Hepatocyte (in vitro differentiated cells): ENCODE measurements at regions not wholly inside any gene's neighbourhood (a gene's known extent, or its start where the extent isn't known, plus 50 kb on each side); places are given as distances from the start of the nearest gene placed in this dataset.

Experiments
- CTCF ChIP-seq: fragments of 200-600 bp; sonication (generic); IDR thresholded peaks from 2 replicates; pipeline ENCODE4 v1.5.1; 2016; ENCODE audit warnings: antibody characterized with exemption, mild to moderate bottlenecking; ENCODE audit not compliant: poor library complexity
- EZH2 ChIP-seq: fragments of 200-600 bp; sonication (generic); IDR thresholded peaks from 2 replicates; pipeline ENCODE4 v1.6.1; 2016; ENCODE audit warnings: antibody characterized with exemption, mild to moderate bottlenecking, borderline replicate concordance
- EZH2phosphoT487 ChIP-seq: fragments of 200-600 bp; sonication (generic); IDR thresholded peaks from one replicate; pipeline ENCODE4 v1.6.1; 2018; ENCODE audit warnings: antibody characterized with exemption, mild to moderate bottlenecking, low read depth, moderate library complexity; ENCODE audit not compliant: unreplicated experiment, severe bottlenecking

DNA sequence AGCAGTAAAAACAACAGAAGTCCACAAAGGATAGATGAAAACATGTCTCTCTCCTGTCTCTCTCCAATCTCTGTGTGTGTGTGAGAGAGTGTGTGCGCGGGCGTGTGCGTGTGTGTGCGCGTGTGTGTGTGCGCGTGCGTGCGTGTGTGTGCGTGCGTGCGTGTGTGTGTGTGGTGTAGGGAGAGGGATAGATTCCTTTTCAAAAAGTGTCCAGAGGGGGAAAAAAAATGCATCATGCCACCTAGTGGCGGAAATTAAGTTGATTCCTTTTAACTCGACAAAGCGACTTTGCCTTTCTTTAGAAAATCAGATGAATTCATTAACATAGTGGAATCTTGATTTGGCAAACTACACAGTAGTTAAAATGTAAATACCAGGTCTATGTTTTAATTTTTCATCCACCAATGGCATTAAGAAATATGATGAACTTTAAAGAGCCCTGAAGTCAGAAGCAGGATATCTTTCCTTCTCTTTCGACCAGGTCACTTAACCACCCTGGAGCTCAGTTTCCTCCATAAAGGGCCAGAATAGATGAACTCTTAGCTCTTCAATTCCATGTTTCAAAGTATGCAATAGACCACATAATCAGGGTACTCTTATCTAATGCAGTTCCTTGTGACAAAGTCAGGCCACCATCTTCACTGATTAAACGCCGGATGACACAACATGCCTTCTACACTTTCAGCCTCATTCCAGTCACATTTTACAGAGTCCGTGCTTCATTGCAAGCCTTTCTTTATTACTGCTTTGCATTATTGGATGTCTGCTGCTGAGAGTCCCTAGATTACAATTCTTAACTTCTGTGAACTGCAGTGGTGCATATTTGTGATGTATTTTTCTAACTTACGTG lies 162.8 kb downstream of the FBXO8 start:
- TF ChIP-seq CTCF (peak; percentile 65), EZH2 (no peak), EZH2phosphoT487 (no peak)
